SU-DHL-6 (cell line): ENCODE measurements at regions not wholly inside any gene's neighbourhood (a gene's known extent, or its start where the extent isn't known, plus 50 kb on each side); places are given as distances from the start of the nearest gene placed in this dataset.

Source experiments
- H2AFZ ChIP-seq: fragments of 200-600 bp; sonication (generic); 2 replicates; pipeline ENCODE4 v1.6.1; 2014; ENCODE audit warnings: low read depth, mild to moderate bottlenecking, moderate library complexity, mixed read lengths, antibody characterized with exemption, low read length; ENCODE audit not compliant: severe bottlenecking
- H3F3A ChIP-seq: fragments of 200-600 bp; shearing (Covaris generic); 2 replicates; pipeline ENCODE4 v1.6.0; 2016; ENCODE audit warnings: antibody characterized with exemption, mild to moderate bottlenecking; ENCODE audit not compliant: insufficient read depth
- H3K27ac ChIP-seq: fragments of 200-600 bp; sonication (generic); 2 replicates; pipeline ENCODE4 v1.5.1; 2016; ENCODE audit warnings: low read depth, mild to moderate bottlenecking, low read length, moderate library complexity, mixed read lengths
- H3K27me3 ChIP-seq: fragments of 200-600 bp; sonication (generic), shearing (Covaris generic); 2 replicates; pipeline ENCODE4 v1.6.0; 2014; ENCODE audit warnings: mild to moderate bottlenecking, low read length
- H3K36me3 ChIP-seq: fragments of 200-600 bp; sonication (generic); 2 replicates; pipeline ENCODE4 v1.6.1; 2014; ENCODE audit warnings: mild to moderate bottlenecking, low read length, mixed read lengths
- H3K4me2 ChIP-seq: fragments of 300-600, 200-600 bp; shearing (Covaris generic), sonication (generic); 2 replicates; pipeline ENCODE4 v1.6.0; 2014; ENCODE audit warnings: low read length, low read depth, mild to moderate bottlenecking; ENCODE audit not compliant: poor library complexity, severe bottlenecking
- H3K4me3 ChIP-seq: fragments of 200-600 bp; sonication (generic); 2 replicates; pipeline ENCODE4 v1.5.1; 2014; ENCODE audit warnings: antibody characterized with exemption, low read length, mild to moderate bottlenecking, mixed read lengths; ENCODE audit not compliant: insufficient read depth, poor library complexity, severe bottlenecking
- H3K79me2 ChIP-seq: fragments of 200-600 bp; sonication (generic); 2 replicates; pipeline ENCODE4 v1.6.1; 2014; ENCODE audit warnings: mild to moderate bottlenecking, low read length, moderate library complexity; ENCODE audit not compliant: insufficient read depth
- H3K9ac ChIP-seq: fragments of 200-600 bp; sonication (generic); 2 replicates; pipeline ENCODE4 v1.7.0; 2014; ENCODE audit warnings: mild to moderate bottlenecking, low read length
- H3K9me2 ChIP-seq: fragments of 200-600 bp; sonication (generic); replicated peaks from 2 replicates; pipeline ENCODE4 v1.6.1; 2014; ENCODE audit warnings: low read length; ENCODE audit not compliant: insufficient read depth
- H3K9me3 ChIP-seq: fragments of 200-600 bp; sonication (generic); 2 replicates; pipeline ENCODE4 v1.6.1; 2014; ENCODE audit warnings: low read length, mixed read lengths; ENCODE audit not compliant: insufficient read depth
- H4K20me1 ChIP-seq: fragments of 200-600 bp; sonication (generic); 2 replicates; pipeline ENCODE4 v1.6.1; 2014; ENCODE audit warnings: low read depth, mild to moderate bottlenecking, antibody characterized with exemption, low read length, moderate library complexity, mixed read lengths
- CTCF ChIP-seq: fragments of 200-600 bp; sonication (generic); IDR thresholded peaks from one replicate; pipeline ENCODE4 v1.5.1; 2017; ENCODE audit warnings: antibody characterized with exemption, mild to moderate bottlenecking, low read length, moderate library complexity; ENCODE audit not compliant: insufficient read depth, poor library complexity, severe bottlenecking
- EZH2phosphoT487 ChIP-seq: fragments of 200-600 bp; sonication (generic), shearing (Covaris generic); conservative IDR thresholded peaks from 2 replicates; pipeline ENCODE4 v1.6.1; 2018; ENCODE audit warnings: mild to moderate bottlenecking, antibody characterized with exemption, low read length, moderate library complexity, mixed read lengths

GRCh38 chr11:90349731-90350130 is 126.9 kb upstream of the CHORDC1 start:
- no peaks in the 10 kb centered on the region for H3K9me2 ChIP-seq
- H4K20me1 ChIP-seq = no peaks in the 10 kb centered on the region
- no peaks in the 10 kb centered on the region for H3K79me2 ChIP-seq
- no peak for TF ChIP-seq CTCF
- TF ChIP-seq EZH2phosphoT487 = no peak
- H3F3A ChIP-seq = no peaks in the 10 kb centered on the region
- H3K36me3 ChIP-seq = no peaks in the 10 kb centered on the region
- H3K9ac ChIP-seq = no peak overlapping the region
- H3K4me2 ChIP-seq = no peak overlapping the region
- no peak overlapping the region for H3K27ac ChIP-seq
- H3K27me3 ChIP-seq = no peaks in the 10 kb centered on the region
- H3K4me3 ChIP-seq = no peak overlapping the region
- no peaks in the 10 kb centered on the region for H3K9me3 ChIP-seq
- H2AFZ ChIP-seq = no peak overlapping the region

- no peak overlapping the region for H3K4me3 ChIP-seq
- no peaks in the 10 kb centered on the region for H3K79me2 ChIP-seq
- no peak overlapping the region for H2AFZ ChIP-seq
- no peak overlapping the region for H3K9ac ChIP-seq
- H3K9me2 ChIP-seq = no peaks in the 10 kb centered on the region
- TF ChIP-seq CTCF (no peak), EZH2phosphoT487 (no peak)
- no peaks in the 10 kb centered on the region for H3F3A ChIP-seq
- no peak overlapping the region for H3K27ac ChIP-seq
- H3K4me2 ChIP-seq = no peak overlapping the region
- no peaks in the 10 kb centered on the region for H3K9me3 ChIP-seq
- no peaks in the 10 kb centered on the region for H3K36me3 ChIP-seq
- H4K20me1 ChIP-seq = no peaks in the 10 kb centered on the region
- H3K27me3 ChIP-seq = no peaks in the 10 kb centered on the region
Observed at GRCh38 chr11:90344546-90344945, 121.7 kb upstream of the CHORDC1 start.

GRCh38 chr11:90343673-90344072 is 120.8 kb upstream of the CHORDC1 start:
- H2AFZ ChIP-seq = no peak overlapping the region
- H3K9ac ChIP-seq = no peak overlapping the region
- no peaks in the 10 kb centered on the region for H3K27me3 ChIP-seq
- no peaks in the 10 kb centered on the region for H3K36me3 ChIP-seq
- H3F3A ChIP-seq = no peaks in the 10 kb centered on the region
- no peaks in the 10 kb centered on the region for H3K9me2 ChIP-seq
- no peaks in the 10 kb centered on the region for H4K20me1 ChIP-seq
- no peak overlapping the region for H3K4me3 ChIP-seq
- H3K79me2 ChIP-seq = no peaks in the 10 kb centered on the region
- H3K27ac ChIP-seq = no peak overlapping the region
- TF ChIP-seq CTCF (no peak), EZH2phosphoT487 (no peak)
- no peaks in the 10 kb centered on the region for H3K9me3 ChIP-seq
- H3K4me2 ChIP-seq = no peak overlapping the region

GRCh38 chr11:90341986-90342385 is 119.1 kb upstream of the CHORDC1 start:
- H3K9me3 ChIP-seq = no peaks in the 10 kb centered on the region
- H4K20me1 ChIP-seq = no peaks in the 10 kb centered on the region
- H3K36me3 ChIP-seq = no peaks in the 10 kb centered on the region
- H3K4me3 ChIP-seq = no peak overlapping the region
- H3K9ac ChIP-seq = no peak overlapping the region
- H3K4me2 ChIP-seq = no peak overlapping the region
- H2AFZ ChIP-seq = no peak overlapping the region
- H3K79me2 ChIP-seq = no peaks in the 10 kb centered on the region
- H3K27ac ChIP-seq = no peak overlapping the region
- no peaks in the 10 kb centered on the region for H3K9me2 ChIP-seq
- H3F3A ChIP-seq = no peaks in the 10 kb centered on the region
- TF ChIP-seq EZH2phosphoT487 (no peak), CTCF (no peak)
- no peaks in the 10 kb centered on the region for H3K27me3 ChIP-seq
